ENCODE measurements at regions not wholly inside any gene's neighbourhood (a gene's known extent, or its start where the extent isn't known, plus 50 kb on each side); places are given as distances from the start of the nearest gene placed in this dataset.

GRCh38 chr4:107243141-107243781 lies 207.1 kb upstream of the DKK2 start:
- TF ChIP-seq CTCF (conservative IDR thresholded peaks at IDR 0.05) (no peak), EZH2 (IDR thresholded peaks at IDR 0.05; ENCODE audit: low read depth) (no peak)
